Loucy (cell line): ENCODE measurements at regions not wholly inside any gene's neighbourhood (a gene's known extent, or its start where the extent isn't known, plus 50 kb on each side); places are given as distances from the start of the nearest gene placed in this dataset.

ENCODE experiments used
- CTCF ChIP-seq: fragments of 200-600 bp; sonication (generic); conservative IDR thresholded peaks from 2 replicates; pipeline ENCODE4 v1.5.1; 2014; ENCODE audit warnings: mild to moderate bottlenecking, antibody characterized with exemption, low read length
- EZH2phosphoT487 ChIP-seq: fragments of 200-600 bp; IDR thresholded peaks from 2 replicates; pipeline ENCODE4 v1.6.1; 2018; ENCODE audit warnings: antibody characterized with exemption, mild to moderate bottlenecking, moderate library complexity, borderline replicate concordance

DNA sequence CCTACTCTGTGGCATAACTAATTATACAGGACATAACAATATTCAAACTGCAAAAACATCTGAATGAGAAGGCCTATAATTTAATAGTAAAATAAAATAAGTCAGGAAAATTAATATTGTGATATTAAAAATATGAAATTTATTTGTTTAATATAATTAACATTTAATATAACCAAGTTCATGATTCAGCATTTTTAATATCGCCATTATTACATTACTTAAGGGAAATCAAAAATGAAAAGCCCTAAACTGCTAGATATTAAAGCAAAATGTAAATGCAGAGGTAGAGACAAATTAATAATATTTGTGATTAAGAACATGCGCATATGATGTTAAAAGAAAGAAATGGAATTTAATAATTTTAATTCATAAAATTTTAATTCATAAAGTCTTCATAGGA is 683.4 kb upstream of the EYS start:
- TF ChIP-seq CTCF: no peak
- TF ChIP-seq EZH2phosphoT487: no peak
